Effector memory CD4-positive, alpha-beta T cell (primary cell): ENCODE measurements at regions not wholly inside any gene's neighbourhood (a gene's known extent, or its start where the extent isn't known, plus 50 kb on each side); places are given as distances from the start of the nearest gene placed in this dataset.

Experiments
- DNase-seq, 3 donors: peaks; one replicate each; pipeline ENCODE4 v3.0.0-alpha.2; 2020
- H3K27ac ChIP-seq: 2 replicates; pipeline ENCODE4 v1.7.0; 2013; ENCODE audit warnings: mild to moderate bottlenecking, low read length, moderate library complexity; ENCODE audit not compliant: insufficient read depth, poor library complexity, severe bottlenecking
- H3K27me3 ChIP-seq: replicated peaks from 2 replicates; pipeline ENCODE4 v1.7.0; 2013; ENCODE audit warnings: mild to moderate bottlenecking, low read length; ENCODE audit not compliant: insufficient read depth, control insufficient read depth, poor library complexity, severe bottlenecking
- H3K36me3 ChIP-seq: 2 replicates; pipeline ENCODE4 v1.7.0; 2013; ENCODE audit warnings: mild to moderate bottlenecking, low read length, moderate library complexity; ENCODE audit not compliant: control insufficient read depth, insufficient read depth
- H3K4me1 ChIP-seq: 2 replicates; pipeline ENCODE4 v1.7.0; 2013; ENCODE audit warnings: low read length, mild to moderate bottlenecking; ENCODE audit not compliant: control insufficient read depth, insufficient read depth, poor library complexity, severe bottlenecking
- H3K4me3 ChIP-seq: 2 replicates; pipeline ENCODE4 v1.7.0; 2013; ENCODE audit warnings: low read length, low read depth, mild to moderate bottlenecking; ENCODE audit not compliant: insufficient read depth, poor library complexity, severe bottlenecking
- H3K9me3 ChIP-seq: 2 replicates; pipeline ENCODE4 v1.7.0; 2013; ENCODE audit warnings: mild to moderate bottlenecking, low read length, moderate library complexity; ENCODE audit not compliant: control insufficient read depth

GRCh38 chr4:81617545-81617944 lies 145.8 kb upstream of the RASGEF1B start:
- DNase-seq: no peak
- Histone ChIP-seq H3K36me3 (no peaks in the 10 kb centered on the region), H3K27me3 (no peaks in the 10 kb centered on the region), H3K4me3 (no peak overlapping the region), H3K9me3 (no peaks in the 10 kb centered on the region), H3K4me1 (no peaks in the 10 kb centered on the region), H3K27ac (no peak overlapping the region)

GRCh38 chr4:81611221-81611620 lies 139.5 kb upstream of the RASGEF1B start:
- Histone ChIP-seq H3K36me3 (no peaks in the 10 kb centered on the region), H3K4me1 (no peaks in the 10 kb centered on the region), H3K4me3 (no peak overlapping the region), H3K27ac (no peak overlapping the region), H3K9me3 (no peaks in the 10 kb centered on the region), H3K27me3 (no peaks in the 10 kb centered on the region)
- DNase-seq: no peak

GRCh38 chr4:81609844-81610243 lies 138.1 kb upstream of the RASGEF1B start:
- H3K27me3 ChIP-seq: no peaks in the 10 kb centered on the region
- H3K27ac ChIP-seq: no peak overlapping the region
- no peaks in the 10 kb centered on the region for H3K4me1 ChIP-seq
- no peak for DNase-seq
- no peaks in the 10 kb centered on the region for H3K9me3 ChIP-seq
- no peak overlapping the region for H3K4me3 ChIP-seq
- no peaks in the 10 kb centered on the region for H3K36me3 ChIP-seq

- Histone ChIP-seq H3K4me3 (no peak overlapping the region), H3K9me3 (no peaks in the 10 kb centered on the region), H3K27me3 (no peaks in the 10 kb centered on the region), H3K36me3 (no peaks in the 10 kb centered on the region), H3K4me1 (no peaks in the 10 kb centered on the region), H3K27ac (no peak overlapping the region)
- DNase-seq: no peak
Observed at GRCh38 chr4:81607950-81608349, 136.2 kb upstream of the RASGEF1B start.

- H3K27ac ChIP-seq: no peak overlapping the region
- H3K4me3 ChIP-seq: no peak overlapping the region
- no peaks in the 10 kb centered on the region for H3K36me3 ChIP-seq
- no peaks in the 10 kb centered on the region for H3K9me3 ChIP-seq
- H3K4me1 ChIP-seq: no peaks in the 10 kb centered on the region
- no peaks in the 10 kb centered on the region for H3K27me3 ChIP-seq
- no peak for DNase-seq
Observed at GRCh38 chr4:81606801-81607501, 135.2 kb upstream of the RASGEF1B start.

DNA sequence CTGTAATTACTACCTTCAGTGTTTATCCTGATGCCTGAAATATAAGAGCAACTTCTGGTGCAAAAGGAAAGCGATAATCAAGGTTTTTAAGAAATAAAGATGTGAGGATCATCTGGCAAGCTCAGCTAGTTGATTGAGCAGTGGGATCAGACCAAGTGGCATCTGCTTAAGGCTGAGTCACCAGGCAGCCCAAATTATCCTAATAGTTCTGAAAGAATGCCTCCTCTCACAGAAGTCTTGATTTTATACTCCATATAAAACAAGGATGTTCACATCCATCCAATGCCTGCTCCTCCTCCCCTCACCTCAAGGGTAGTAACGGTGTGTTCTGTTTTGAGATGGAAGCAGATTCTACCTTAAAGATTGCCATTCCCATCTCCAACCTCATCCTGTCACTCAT lies 134.5 kb upstream of the RASGEF1B start:
- Histone ChIP-seq H3K27ac (no peak overlapping the region), H3K27me3 (no peaks in the 10 kb centered on the region), H3K4me3 (no peak overlapping the region), H3K36me3 (no peaks in the 10 kb centered on the region), H3K9me3 (no peaks in the 10 kb centered on the region), H3K4me1 (no peaks in the 10 kb centered on the region)
- no peak for DNase-seq

DNA sequence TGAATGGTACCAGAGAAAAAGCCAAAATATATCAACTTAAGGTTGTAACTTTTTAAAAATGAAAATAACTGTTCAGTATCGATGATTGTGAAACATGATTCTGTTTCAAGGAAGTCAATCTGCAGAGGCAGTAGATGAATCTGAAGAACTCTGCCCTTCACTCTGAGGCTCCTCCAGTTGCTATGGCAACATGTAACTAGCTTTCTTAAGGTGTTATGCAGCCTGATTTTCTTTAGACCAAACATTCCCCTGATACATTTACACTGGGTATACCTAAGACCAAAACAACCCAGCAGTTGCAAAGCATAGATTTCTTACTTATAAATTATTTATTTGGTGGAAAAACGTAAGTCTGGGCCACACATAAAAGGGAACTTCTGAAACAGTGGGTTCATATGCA lies 133.6 kb upstream of the RASGEF1B start:
- H3K9me3 ChIP-seq: no peaks in the 10 kb centered on the region
- no peak overlapping the region for H3K4me3 ChIP-seq
- H3K4me1 ChIP-seq: no peaks in the 10 kb centered on the region
- no peaks in the 10 kb centered on the region for H3K27me3 ChIP-seq
- H3K27ac ChIP-seq: no peak overlapping the region
- H3K36me3 ChIP-seq: no peaks in the 10 kb centered on the region
- DNase-seq: no peak

- DNase-seq: no peak
- no peaks in the 10 kb centered on the region for H3K4me1 ChIP-seq
- no peak overlapping the region for H3K4me3 ChIP-seq
- no peaks in the 10 kb centered on the region for H3K36me3 ChIP-seq
- H3K9me3 ChIP-seq: no peaks in the 10 kb centered on the region
- no peak overlapping the region for H3K27ac ChIP-seq
- H3K27me3 ChIP-seq: no peaks in the 10 kb centered on the region
Observed at GRCh38 chr4:81604683-81605218, 133.0 kb upstream of the RASGEF1B start.

- no peak for DNase-seq
- H3K36me3 ChIP-seq: no peaks in the 10 kb centered on the region
- H3K27ac ChIP-seq: no peak overlapping the region
- no peaks in the 10 kb centered on the region for H3K4me1 ChIP-seq
- H3K27me3 ChIP-seq: no peaks in the 10 kb centered on the region
- H3K9me3 ChIP-seq: no peaks in the 10 kb centered on the region
- H3K4me3 ChIP-seq: no peak overlapping the region
Observed at GRCh38 chr4:81602854-81603253, 131.1 kb upstream of the RASGEF1B start.

DNA sequence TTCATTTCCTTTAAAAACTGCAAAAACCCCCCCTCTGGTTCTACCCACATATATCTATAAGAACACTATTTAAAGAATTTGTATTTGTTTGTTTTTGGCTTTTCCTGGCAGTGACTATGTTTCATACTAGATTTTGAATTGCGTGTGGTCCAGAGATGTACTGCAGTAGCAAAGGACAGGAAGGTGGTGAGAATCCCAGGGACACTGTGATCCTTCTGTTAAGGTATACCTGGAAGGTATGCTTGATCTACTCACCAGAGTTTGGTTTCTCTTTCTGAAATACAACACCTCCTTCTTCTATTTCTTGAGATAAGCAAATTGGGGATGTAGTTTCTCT lies 129.6 kb upstream of the RASGEF1B start:
- Histone ChIP-seq H3K4me3 (no peak overlapping the region), H3K36me3 (no peaks in the 10 kb centered on the region), H3K27me3 (no peaks in the 10 kb centered on the region), H3K9me3 (no peaks in the 10 kb centered on the region), H3K4me1 (no peaks in the 10 kb centered on the region), H3K27ac (no peak overlapping the region)
- DNase-seq: no peak
